ENCODE measurements at regions not wholly inside any gene's neighbourhood (a gene's known extent, or its start where the extent isn't known, plus 50 kb on each side); places are given as distances from the start of the nearest gene placed in this dataset.

GRCh38 chr4:161121451-161121850 lies 1042.3 kb downstream of the FSTL5 start:
- DNase-seq, result no peak

GRCh38 chr4:161101881-161102280 lies 1061.9 kb downstream of the FSTL5 start:
- no peak for DNase-seq

GRCh38 chr4:161097821-161098220 lies 1066.0 kb downstream of the FSTL5 start:
- DNase-seq, result no peak

GRCh38 chr4:161061046-161061445 lies 1102.8 kb downstream of the FSTL5 start:
- no peak for DNase-seq
